ENCODE measurements at regions not wholly inside any gene's neighbourhood (a gene's known extent, or its start where the extent isn't known, plus 50 kb on each side); places are given as distances from the start of the nearest gene placed in this dataset.

DNA sequence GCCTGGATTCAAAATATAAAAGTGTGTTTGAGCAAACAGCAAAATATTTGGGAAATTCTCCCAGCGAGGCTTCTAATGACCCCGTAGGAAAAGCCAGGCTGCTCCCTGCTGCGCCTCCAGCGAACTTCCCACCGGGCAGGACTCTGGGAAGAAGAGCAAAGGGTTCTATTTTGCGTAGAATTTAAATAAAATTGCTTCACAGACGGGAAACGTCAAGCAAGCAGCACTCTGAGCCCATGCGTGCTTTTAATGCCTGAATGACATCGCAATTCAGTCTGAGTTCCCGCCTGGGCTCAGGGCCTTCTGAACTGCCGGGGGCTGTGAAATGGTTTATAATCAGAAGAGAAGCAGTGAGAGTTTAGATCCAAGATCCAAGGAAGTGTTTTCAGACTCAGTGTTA lies 775.1 kb downstream of the BRD1 start:
- H3K4me3 ChIP-seq (ENCODE audit: low read depth, low read length) = no peak overlapping the region
- DNase-seq (ENCODE audit: low read depth) = no peak
- TF ChIP-seq, protein P1, sequence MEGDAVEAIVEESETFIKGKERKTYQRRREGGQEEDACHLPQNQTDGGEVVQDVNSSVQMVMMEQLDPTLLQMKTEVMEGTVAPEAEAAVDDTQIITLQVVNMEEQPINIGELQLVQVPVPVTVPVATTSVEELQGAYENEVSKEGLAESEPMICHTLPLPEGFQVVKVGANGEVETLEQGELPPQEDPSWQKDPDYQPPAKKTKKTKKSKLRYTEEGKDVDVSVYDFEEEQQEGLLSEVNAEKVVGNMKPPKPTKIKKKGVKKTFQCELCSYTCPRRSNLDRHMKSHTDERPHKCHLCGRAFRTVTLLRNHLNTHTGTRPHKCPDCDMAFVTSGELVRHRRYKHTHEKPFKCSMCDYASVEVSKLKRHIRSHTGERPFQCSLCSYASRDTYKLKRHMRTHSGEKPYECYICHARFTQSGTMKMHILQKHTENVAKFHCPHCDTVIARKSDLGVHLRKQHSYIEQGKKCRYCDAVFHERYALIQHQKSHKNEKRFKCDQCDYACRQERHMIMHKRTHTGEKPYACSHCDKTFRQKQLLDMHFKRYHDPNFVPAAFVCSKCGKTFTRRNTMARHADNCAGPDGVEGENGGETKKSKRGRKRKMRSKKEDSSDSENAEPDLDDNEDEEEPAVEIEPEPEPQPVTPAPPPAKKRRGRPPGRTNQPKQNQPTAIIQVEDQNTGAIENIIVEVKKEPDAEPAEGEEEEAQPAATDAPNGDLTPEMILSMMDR (IDR thresholded peaks at IDR 0.05; ENCODE audit: low read depth, low read length, missing control alignments) = no peak

DNA sequence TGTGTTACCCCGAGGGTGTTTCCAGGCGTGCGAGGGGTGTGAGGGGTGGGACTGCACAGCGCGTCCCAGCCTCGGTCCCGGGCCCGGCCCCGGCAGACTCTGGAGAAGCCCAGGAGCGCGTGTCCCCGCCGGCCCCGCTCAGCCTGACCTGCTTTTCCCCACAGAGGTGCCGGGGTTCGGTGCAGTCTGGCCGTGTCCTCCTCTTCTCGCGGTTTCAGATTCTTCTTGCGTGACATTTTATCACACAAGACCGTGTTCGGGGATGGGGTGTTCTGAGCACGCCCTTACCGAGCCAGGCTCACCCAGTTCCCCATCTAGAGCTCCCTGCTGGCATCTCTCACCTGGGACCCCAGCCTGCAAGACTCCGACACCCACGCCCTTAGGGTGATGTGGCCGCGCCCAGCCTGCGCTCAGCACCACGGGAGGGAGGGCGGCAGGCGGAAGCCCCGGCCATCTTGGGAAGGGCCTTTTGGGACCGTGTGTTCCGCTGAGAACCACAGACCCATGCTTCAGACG lies 775.6 kb downstream of the BRD1 start:
- TF ChIP-seq, protein P1 (IDR thresholded peaks at IDR 0.05; ENCODE audit: low read depth, low read length, missing control alignments) = no peak
- H3K4me3 ChIP-seq (ENCODE audit: low read depth, low read length) = no peak overlapping the region
- DNase-seq (ENCODE audit: low read depth) = no peak

DNA sequence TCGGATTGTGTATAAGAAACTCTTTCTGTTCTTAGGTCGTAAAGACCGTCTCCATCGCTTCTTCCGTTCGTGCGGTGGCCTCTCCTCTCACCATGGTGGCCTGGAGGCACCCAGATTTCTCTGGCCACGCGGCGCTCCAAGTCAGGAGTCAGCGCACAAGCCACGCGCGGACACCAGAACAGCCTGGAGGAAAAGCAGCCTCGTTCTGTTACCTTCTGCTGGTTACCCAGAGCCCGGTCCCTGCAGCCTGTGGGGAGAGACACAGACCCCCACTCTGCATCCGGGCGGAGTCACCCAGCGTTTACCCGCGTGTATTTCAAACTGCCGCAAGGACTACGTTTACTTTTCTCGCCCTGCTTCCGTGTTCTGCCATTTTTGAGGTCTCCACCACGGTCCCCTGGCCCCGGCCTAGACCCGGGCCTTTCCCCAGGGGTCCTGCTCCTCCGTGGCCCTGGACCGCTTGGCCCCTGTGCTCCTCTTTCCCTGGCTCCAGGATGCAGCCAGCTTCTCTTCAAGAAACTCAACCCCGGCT lies 776.1 kb downstream of the BRD1 start:
- H3K4me3 ChIP-seq (ENCODE audit: low read depth, low read length) = no peak overlapping the region
- no peak for DNase-seq (ENCODE audit: low read depth)
- TF ChIP-seq, protein P1 (IDR thresholded peaks at IDR 0.05; ENCODE audit: low read depth, low read length, missing control alignments) = no peak

DNA sequence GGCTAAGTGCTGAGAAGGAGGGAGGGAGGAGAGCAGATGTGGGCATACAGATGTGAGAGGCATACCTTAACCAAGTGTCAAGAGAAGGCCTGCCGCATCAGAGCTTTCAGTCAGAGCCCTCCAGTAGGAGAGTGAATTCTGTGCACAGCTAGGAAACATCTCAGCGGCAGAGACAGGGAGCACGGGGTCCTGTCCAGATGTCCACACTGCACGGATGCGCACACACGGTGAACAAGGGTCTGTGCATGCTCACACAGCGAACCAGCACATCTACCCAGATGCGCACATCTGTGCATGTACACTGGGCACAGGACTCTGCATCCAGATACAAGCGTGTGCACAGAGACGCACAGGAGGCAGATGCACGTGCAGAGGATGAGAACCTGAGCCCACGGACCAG lies 778.0 kb downstream of the BRD1 start:
- TF ChIP-seq, protein P1 (IDR thresholded peaks at IDR 0.05; ENCODE audit: low read depth, low read length, missing control alignments) = no peak
- DNase-seq (ENCODE audit: low read depth) = no peak
- no peak overlapping the region for H3K4me3 ChIP-seq (ENCODE audit: low read depth, low read length)

DNA sequence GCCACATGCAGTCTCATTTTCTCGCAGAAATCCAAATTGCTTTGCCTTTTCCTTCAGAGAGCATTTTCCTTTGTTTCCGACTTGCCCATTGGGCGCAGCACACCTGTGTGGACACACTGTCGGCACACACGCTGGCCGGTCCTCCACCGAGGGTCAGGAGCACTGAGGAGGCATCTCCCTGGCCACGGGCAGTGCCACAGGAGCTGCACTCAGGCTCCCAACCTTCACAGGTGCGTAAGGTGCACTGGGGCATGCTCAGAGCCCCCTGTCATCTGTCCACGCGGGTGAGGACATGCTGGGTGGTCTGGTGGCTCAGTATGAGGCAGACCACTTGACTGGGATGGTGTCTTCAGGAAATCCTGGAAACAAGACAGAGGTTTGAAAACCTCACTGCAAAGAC lies 779.1 kb downstream of the BRD1 start:
- no peak for DNase-seq (ENCODE audit: low read depth)
- TF ChIP-seq, protein P1 (IDR thresholded peaks at IDR 0.05; ENCODE audit: low read depth, low read length, missing control alignments) = no peak
- H3K4me3 ChIP-seq (ENCODE audit: low read depth, low read length) = no peak overlapping the region

DNA sequence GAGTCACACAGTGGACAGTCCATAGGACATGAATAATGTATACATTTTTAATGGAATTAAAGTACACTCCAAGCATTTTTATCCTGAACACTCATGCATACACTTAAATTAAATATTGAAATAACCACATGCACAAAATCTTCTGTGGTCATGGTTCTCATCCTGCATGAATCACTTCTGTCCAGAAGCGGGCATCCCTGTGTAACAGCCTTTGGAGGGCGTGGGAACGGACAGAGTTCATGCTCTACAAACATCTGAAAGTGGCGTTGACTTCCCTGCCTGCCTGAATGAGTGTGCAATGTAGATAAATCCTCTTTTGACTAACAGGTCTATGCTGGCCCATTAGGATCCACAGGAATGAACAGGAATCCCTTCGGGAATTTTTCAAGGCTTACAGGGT lies 780.2 kb downstream of the BRD1 start:
- TF ChIP-seq, protein P1 (IDR thresholded peaks at IDR 0.05; ENCODE audit: low read depth, low read length, missing control alignments) = no peak
- DNase-seq (ENCODE audit: low read depth) = no peak
- no peak overlapping the region for H3K4me3 ChIP-seq (ENCODE audit: low read depth, low read length)
